ENCODE measurements at regions not wholly inside any gene's neighbourhood (a gene's known extent, or its start where the extent isn't known, plus 50 kb on each side); places are given as distances from the start of the nearest gene placed in this dataset.

DNA sequence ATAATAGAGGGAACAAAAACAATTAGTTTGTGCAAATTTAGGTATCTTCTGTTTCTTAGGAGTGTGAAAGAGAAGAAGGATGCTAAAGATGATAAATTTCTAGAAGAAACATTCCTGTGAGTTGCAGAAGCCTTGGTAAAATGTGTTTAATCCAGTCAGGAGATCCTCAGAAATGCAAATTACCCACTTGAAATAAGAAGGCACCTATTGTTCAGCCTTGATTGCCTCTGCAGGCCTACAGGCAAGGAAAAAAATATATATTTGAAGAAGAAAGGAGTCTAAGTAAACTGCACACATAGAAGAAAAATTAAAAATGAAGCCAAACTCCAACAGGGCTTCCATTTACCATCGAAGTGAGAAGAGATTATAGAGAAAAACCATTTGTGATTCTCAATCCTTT is 51.0 kb upstream of the LHX8 start:
- Histone ChIP-seq H2AFZ (ENCODE audit: insufficient read depth, low read length, poor library complexity) (no peak overlapping the region), H3K4me2 (ENCODE audit: low read length) (no peak overlapping the region), H4K91ac (ENCODE audit: low read depth, low read length) (no peak overlapping the region), H4K12ac (ENCODE audit: low read depth, low read length) (no peak overlapping the region), H3K4me1 (ENCODE audit: control insufficient read depth in 1 of 2, insufficient read depth in 2 of 2, low read length in 2 of 2) (no peaks in the 10 kb centered on the region), H2BK5ac (ENCODE audit: low read depth, low read length, poor library complexity) (no peak overlapping the region), H3K4ac (ENCODE audit: low read depth, low read length) (no peak overlapping the region), H3K27me3 (ENCODE audit: insufficient read depth, low read length) (no peaks in the 10 kb centered on the region), H3K79me2 (ENCODE audit: control insufficient read depth, insufficient read depth, low read length, poor library complexity) (no peaks in the 10 kb centered on the region), H2BK12ac (ENCODE audit: low read length) (no peak overlapping the region), H3K9me3 (ENCODE audit: insufficient read depth, low read depth, low read length) (no peaks in the 10 kb centered on the region), H3K27ac (ENCODE audit: low read depth, low read length) (no peak overlapping the region), H3K36me3 (ENCODE audit: control insufficient read depth in 1 of 2, insufficient read depth in 2 of 2, low read length in 2 of 2) (no peaks in the 10 kb centered on the region), H3K23ac (ENCODE audit: low read length) (no peak overlapping the region), H3K4me3 (ENCODE audit: low read depth, low read length) (no peak overlapping the region), H4K8ac (ENCODE audit: low read depth, low read length) (no peak overlapping the region), H2BK120ac (ENCODE audit: insufficient read depth, low read length, poor library complexity) (no peak overlapping the region), H2AK5ac (ENCODE audit: low read length) (no peak overlapping the region), H3K9ac (ENCODE audit: low read length) (no peak overlapping the region), H3K14ac (ENCODE audit: low read length) (no peak overlapping the region), H3K79me1 (ENCODE audit: low read length) (no peaks in the 10 kb centered on the region), H3K18ac (ENCODE audit: low read length) (no peak overlapping the region)
- no CpG with 5 or more reads among the region's 1 CpG for WGBS (ENCODE audit: extremely low coverage, insufficient coverage, insufficient read length)
- DNase-seq = no peak

DNA sequence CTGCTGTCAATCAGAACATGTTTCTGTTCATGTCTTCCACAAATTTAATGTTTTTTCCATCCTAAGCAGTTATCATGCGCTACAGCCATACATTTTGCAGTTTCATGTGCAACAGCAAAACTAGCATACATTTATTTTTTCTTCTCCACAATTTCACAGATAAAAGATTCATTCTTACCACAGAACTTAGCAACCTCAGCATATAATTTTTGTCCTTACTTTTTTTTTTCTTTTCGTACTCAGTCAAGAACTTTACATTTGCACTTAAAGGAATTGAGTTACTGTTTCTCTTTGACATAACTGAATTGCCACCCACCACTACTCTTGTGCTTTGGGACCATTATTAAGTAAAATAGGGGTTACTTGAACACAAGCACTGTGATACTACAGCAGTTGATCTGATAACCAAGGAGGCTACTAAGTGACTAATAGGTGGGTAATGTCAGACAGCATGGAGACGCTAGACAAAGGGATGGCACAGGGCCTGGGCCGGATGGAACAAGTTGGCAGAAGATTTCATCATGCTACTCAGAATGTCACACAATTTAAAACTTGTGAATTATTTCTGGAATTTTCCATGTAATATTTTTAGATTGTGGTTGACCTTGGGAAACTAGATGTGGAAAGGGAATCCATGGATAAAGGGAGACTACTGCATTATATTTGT is 50.2 kb upstream of the LHX8 start:
- Histone ChIP-seq H3K4me1 (ENCODE audit: control insufficient read depth in 1 of 2, insufficient read depth in 2 of 2, low read length in 2 of 2) (no peaks in the 10 kb centered on the region), H3K14ac (ENCODE audit: low read length) (no peak overlapping the region), H3K4me2 (ENCODE audit: low read length) (no peak overlapping the region), H3K9me3 (ENCODE audit: insufficient read depth, low read depth, low read length) (no peaks in the 10 kb centered on the region), H3K23ac (ENCODE audit: low read length) (no peak overlapping the region), H2BK5ac (ENCODE audit: low read depth, low read length, poor library complexity) (no peak overlapping the region), H2AK5ac (ENCODE audit: low read length) (no peak overlapping the region), H2BK12ac (ENCODE audit: low read length) (no peak overlapping the region), H4K8ac (ENCODE audit: low read depth, low read length) (no peak overlapping the region), H2AFZ (ENCODE audit: insufficient read depth, low read length, poor library complexity) (no peak overlapping the region), H4K91ac (ENCODE audit: low read depth, low read length) (no peak overlapping the region), H3K18ac (ENCODE audit: low read length) (no peak overlapping the region), H3K27me3 (ENCODE audit: insufficient read depth, low read length) (no peaks in the 10 kb centered on the region), H3K36me3 (ENCODE audit: control insufficient read depth in 1 of 2, insufficient read depth in 2 of 2, low read length in 2 of 2) (no peaks in the 10 kb centered on the region), H3K79me2 (ENCODE audit: control insufficient read depth, insufficient read depth, low read length, poor library complexity) (no peaks in the 10 kb centered on the region), H4K12ac (ENCODE audit: low read depth, low read length) (no peak overlapping the region), H3K27ac (ENCODE audit: low read depth, low read length) (no peak overlapping the region), H3K79me1 (ENCODE audit: low read length) (no peaks in the 10 kb centered on the region), H3K9ac (ENCODE audit: low read length) (no peak overlapping the region), H3K4ac (ENCODE audit: low read depth, low read length) (no peak overlapping the region), H2BK120ac (ENCODE audit: insufficient read depth, low read length, poor library complexity) (no peak overlapping the region), H3K4me3 (ENCODE audit: low read depth, low read length) (no peak overlapping the region)
- WGBS (ENCODE audit: extremely low coverage, insufficient coverage, insufficient read length) = no CpG with 5 or more reads among the region's 4 CpGs
- DNase-seq = peak; percentile 12 to 63
